IMR-90 (cell line): ENCODE measurements at regions not wholly inside any gene's neighbourhood (a gene's known extent, or its start where the extent isn't known, plus 50 kb on each side); places are given as distances from the start of the nearest gene placed in this dataset.

Source experiments
- ATAC-seq: fragments of 200-7000 bp; cut with Tn5 transposase; 2 replicates; pipeline ENCODE4 v1.9.1; 2020; ENCODE audit warnings: low read depth, mild to moderate bottlenecking, moderate library complexity
- BruUV-seq: library from RNA; stranded (reverse); fragments of 400-500 nt; replicated peaks from 2 replicates; lab custom pipeline; 2021; lab: Mats Ljungman, UMichigan
- CTCF ChIA-PET: fragments of 300-600 bp; formaldehyde crosslinking; extraction: SDS; loops from one replicate; lab custom pipeline; 2021; ENCODE audit warnings: antibody characterized with exemption; lab: Yijun Ruan, JAX
- POLR2A ChIA-PET: fragments of 300-600 bp; sonication (Branson Sonifier 250); formaldehyde crosslinking; loops from one replicate; lab custom pipeline; 2022; ENCODE audit warnings: antibody characterized with exemption; ENCODE audit not compliant: unreplicated experiment; lab: Charles Lee
- DNase-seq: peaks from one replicate; pipeline ENCODE4 v3.0.0; 2013
- H2AFZ ChIP-seq: replicated peaks from 2 replicates; pipeline ENCODE3; 2013; ENCODE audit warnings: low read length, mild to moderate bottlenecking; ENCODE audit not compliant: poor library complexity
- H2AK5ac ChIP-seq: 2 replicates; pipeline ENCODE4 v1.6.1; 2013; ENCODE audit warnings: low read depth, low read length, inconsistent platforms
- H2AK9ac ChIP-seq: replicated peaks from 2 replicates; pipeline ENCODE3; 2013; ENCODE audit warnings: mild to moderate bottlenecking, low read depth, low read length, moderate library complexity; ENCODE audit not compliant: poor library complexity
- H2BK120ac ChIP-seq: 2 replicates; pipeline ENCODE4 v1.6.1; 2013; ENCODE audit warnings: low read depth, low read length, inconsistent platforms
- H2BK15ac ChIP-seq: 3 replicates; pipeline ENCODE4 v1.6.1; 2013; ENCODE audit warnings: low read depth, low read length, inconsistent platforms
- H2BK20ac ChIP-seq: 2 replicates; pipeline ENCODE4 v1.6.1; 2013; ENCODE audit warnings: low read depth, mild to moderate bottlenecking, inconsistent platforms, low read length, moderate library complexity
- H2BK5ac ChIP-seq: 2 replicates; pipeline ENCODE4 v1.6.1; 2013; ENCODE audit warnings: mild to moderate bottlenecking, low read depth, low read length, inconsistent platforms; ENCODE audit not compliant: poor library complexity, severe bottlenecking
- H3K14ac ChIP-seq: replicated peaks from 2 replicates; pipeline ENCODE4 v1.6.1; 2013; ENCODE audit warnings: low read depth, low read length, inconsistent platforms
- H3K18ac ChIP-seq: 2 replicates; pipeline ENCODE4 v1.6.1; 2013; ENCODE audit warnings: low read depth, low read length, control low read depth
- H3K23ac ChIP-seq: 2 replicates; pipeline ENCODE4 v1.6.1; 2013; ENCODE audit warnings: low read depth, low read length, inconsistent platforms
- H3K27ac ChIP-seq: 2 replicates; pipeline ENCODE4 v1.5.1; 2013; ENCODE audit warnings: mild to moderate bottlenecking, control low read depth, low read length; ENCODE audit not compliant: insufficient read depth
- H3K27me3 ChIP-seq: 2 replicates; pipeline ENCODE4 v1.6.1; 2013; ENCODE audit warnings: low read length; ENCODE audit not compliant: control insufficient read depth, insufficient read depth
- H3K36me3 ChIP-seq: 2 replicates; pipeline ENCODE4 v1.6.1; 2013; ENCODE audit warnings: low read length, mixed read lengths; ENCODE audit not compliant: control insufficient read depth, insufficient read depth
- H3K4ac ChIP-seq: 2 replicates; pipeline ENCODE4 v1.6.1; 2013; ENCODE audit warnings: low read depth, low read length, inconsistent platforms
- H3K4me1 ChIP-seq: 2 replicates; pipeline ENCODE4 v1.6.1; 2013; ENCODE audit warnings: low read length, mixed read lengths; ENCODE audit not compliant: control insufficient read depth, insufficient read depth
- H3K4me2 ChIP-seq: 2 replicates; pipeline ENCODE4 v1.6.1; 2013; ENCODE audit warnings: low read depth, mild to moderate bottlenecking, control low read depth, low read length, moderate library complexity
- H3K4me3 ChIP-seq: 2 replicates; pipeline ENCODE4 v1.5.1; 2013; ENCODE audit warnings: low read depth, mild to moderate bottlenecking, control low read depth, low read length, moderate library complexity; ENCODE audit not compliant: insufficient read depth
- H3K56ac ChIP-seq: 2 replicates; pipeline ENCODE4 v1.6.1; 2013; ENCODE audit warnings: low read length, inconsistent platforms; ENCODE audit not compliant: insufficient read depth; ENCODE audit errors: extremely low read depth
- H3K79me1 ChIP-seq, 2 experiments: 2 replicates each; pipeline ENCODE4 v1.6.1; 2013; ENCODE audit warnings: low read length in 2 of 2, inconsistent platforms in 1 of 2, low read depth in 1 of 2
- H3K9ac ChIP-seq: 2 replicates; pipeline ENCODE4 v1.6.1; 2013; ENCODE audit warnings: low read depth, low read length, control low read depth
- H3K9me1 ChIP-seq: 2 replicates; pipeline ENCODE4 v1.6.1; 2013; ENCODE audit warnings: low read length, inconsistent platforms; ENCODE audit not compliant: insufficient read depth
- H3K9me3 ChIP-seq: 2 replicates; pipeline ENCODE4 v1.6.1; 2013; ENCODE audit warnings: low read length; ENCODE audit not compliant: control insufficient read depth, insufficient read depth
- H4K20me1 ChIP-seq: 2 replicates; pipeline ENCODE4 v1.6.1; 2013; ENCODE audit warnings: low read length, inconsistent platforms; ENCODE audit not compliant: insufficient read depth
- H4K5ac ChIP-seq: 2 replicates; pipeline ENCODE4 v1.6.1; 2013; ENCODE audit warnings: mild to moderate bottlenecking, low read depth, low read length, control low read depth
- H4K8ac ChIP-seq, 2 experiments: 2 replicates each; pipeline ENCODE4 v1.6.1; 2013; ENCODE audit warnings: low read depth in 2 of 2, low read length in 2 of 2, control low read depth in 1 of 2, inconsistent platforms in 1 of 2
- H4K91ac ChIP-seq: 2 replicates; pipeline ENCODE4 v1.6.1; 2013; ENCODE audit warnings: low read depth, low read length, inconsistent platforms; ENCODE audit not compliant: insufficient read depth
- BHLHE40 ChIP-seq: fragments of 150-350 bp; IDR thresholded peaks from 2 replicates; pipeline ENCODE4 v1.6.1; 2016; ENCODE audit warnings: mild to moderate bottlenecking, low read depth, low read length
- CEBPB ChIP-seq: IDR thresholded peaks from 2 replicates; pipeline ENCODE4 v1.6.1; 2012; ENCODE audit warnings: low read depth, low read length, improper control_type of control experiment
- CHD1 ChIP-seq: IDR thresholded peaks from 2 replicates; pipeline ENCODE4 v1.6.1; 2012; ENCODE audit warnings: low read depth, low read length, improper control_type of control experiment
- CTCF ChIP-seq: conservative IDR thresholded peaks from 2 replicates; pipeline ENCODE4 v1.5.1; 2012; ENCODE audit warnings: mild to moderate bottlenecking, low read depth, low read length, improper control_type of control experiment
- ELK1 ChIP-seq: fragments of 150-350 bp; IDR thresholded peaks from 2 replicates; pipeline ENCODE4 v1.6.1; 2016; ENCODE audit warnings: low read depth, mild to moderate bottlenecking, low read length, moderate library complexity, borderline replicate concordance
- FOS ChIP-seq: fragments of 150-350 bp; IDR thresholded peaks from 2 replicates; pipeline ENCODE4 v1.6.1; 2016; ENCODE audit warnings: low read depth, low read length
- MAFK ChIP-seq: IDR thresholded peaks from 2 replicates; pipeline ENCODE4 v1.6.1; 2012; ENCODE audit warnings: low read depth, low read length, improper control_type of control experiment
- MAZ ChIP-seq: IDR thresholded peaks from 2 replicates; pipeline ENCODE4 v1.6.1; 2012; ENCODE audit warnings: low read depth, mild to moderate bottlenecking, low read length, improper control_type of control experiment, moderate library complexity, borderline replicate concordance
- MXI1 ChIP-seq: IDR thresholded peaks from 2 replicates; pipeline ENCODE4 v1.6.1; 2012; ENCODE audit warnings: low read depth, mild to moderate bottlenecking, low read length, moderate library complexity, borderline replicate concordance
- NFE2L2 ChIP-seq: fragments of 150-350 bp; IDR thresholded peaks from 2 replicates; pipeline ENCODE4 v1.6.1; 2016; ENCODE audit warnings: low read depth, mild to moderate bottlenecking, low read length
- POLR2A ChIP-seq: IDR thresholded peaks from 2 replicates; pipeline ENCODE4 v1.6.1; 2012; ENCODE audit warnings: mild to moderate bottlenecking, low read depth, low read length
- RAD21 ChIP-seq: IDR thresholded peaks from 2 replicates; pipeline ENCODE4 v1.6.1; 2012; ENCODE audit warnings: low read length, improper control_type of control experiment
- RCOR1 ChIP-seq: IDR thresholded peaks from 2 replicates; pipeline ENCODE4 v1.6.1; 2012; ENCODE audit warnings: mild to moderate bottlenecking, low read length, improper control_type of control experiment; ENCODE audit not compliant: insufficient replicate concordance
- RFX5 ChIP-seq: IDR thresholded peaks from 2 replicates; pipeline ENCODE4 v1.8.0; 2012; ENCODE audit warnings: low read depth, mild to moderate bottlenecking, low read length, moderate library complexity
- SMC3 ChIP-seq: fragments of 150-350 bp; IDR thresholded peaks from 2 replicates; pipeline ENCODE4 v1.6.1; 2016; ENCODE audit warnings: low read depth, mild to moderate bottlenecking, antibody characterized with exemption, low read length, moderate library complexity
- USF2 ChIP-seq: fragments of 150-350 bp; IDR thresholded peaks from 2 replicates; pipeline ENCODE4 v1.6.1; 2017; ENCODE audit warnings: mild to moderate bottlenecking, antibody characterized with exemption, low read length, low read depth
- WGBS, 2 experiments: methylation state at CpG; one replicate each; pipeline versions ENCODE4 v1.1.5 to v1.1.7; 2013; ENCODE audit warnings: missing lambda C conversion rate in 2 of 2; ENCODE audit not compliant: insufficient read length in 1 of 2; ENCODE audit errors: extremely low coverage in 2 of 2; 5-methylcytosine and 5-hydroxymethylcytosine counted together
- dilution Hi-C: fragments of 300-500 bp; cut with HindIII; formaldehyde crosslinking; loops from one replicate; pipeline ENCODE4 v1.14.3; 2018; ENCODE audit warnings: low sequenced_read_pairs; ENCODE audit not compliant: unreplicated experiment
- in situ Hi-C: fragments of 300-500 bp; cut with MboI; formaldehyde crosslinking; loops from 3 replicates; pipeline ENCODE4 v1.14.3; 2019; ENCODE audit warnings: low sequenced_read_pairs, inconsistent platforms, mixed read lengths
- intact Hi-C: fragments of 100-400 bp; cut with micrococcal nuclease; formaldehyde crosslinking; loops from 2 replicates; pipeline ENCODE4 v1.10.0; 2022

GRCh38 chr2:118249531-118249930, 161.3 kb downstream of the INSIG2 start:
- Histone ChIP-seq H3K23ac (no peak overlapping the region), H3K4ac (no peak overlapping the region), H2AK9ac (no peak overlapping the region), H3K27ac (no peak overlapping the region), H4K91ac (no peak overlapping the region), H4K8ac (no peak overlapping the region), H3K56ac (no peak overlapping the region), H3K14ac (no peak overlapping the region), H3K4me2 (no peak overlapping the region), H4K20me1 (no peaks in the 10 kb centered on the region), H2AFZ (no peak overlapping the region), H2BK120ac (no peak overlapping the region), H3K27me3 (no peaks in the 10 kb centered on the region), H4K5ac (no peak overlapping the region), H3K4me1 (no peaks in the 10 kb centered on the region), H3K18ac (no peak overlapping the region), H3K9me1 (no peaks in the 10 kb centered on the region), H2AK5ac (no peak overlapping the region), H3K9ac (no peak overlapping the region), H2BK20ac (no peak overlapping the region), H2BK15ac (no peak overlapping the region), H3K4me3 (no peak overlapping the region), H3K9me3 (no peaks in the 10 kb centered on the region), H2BK5ac (no peak overlapping the region), H3K79me1 (no peaks in the 10 kb centered on the region), H3K36me3 (no peaks in the 10 kb centered on the region)
- WGBS, 2 experiments = 61% methylated on average over 2 of the region's 6 CpGs; no CpG with 5 or more reads in 1 of the 2 experiments
- intact Hi-C loops (no loop called here), in situ Hi-C loops (no loop called here), dilution Hi-C loops (no loop called here)
- POLR2A ChIA-PET = no interaction called here
- ATAC-seq (no peak), DNase-seq (peak; percentile 8)
- CTCF ChIA-PET = no interaction called here
- TF ChIP-seq CEBPB (no peak), NFE2L2 (no peak), BHLHE40 (no peak), RCOR1 (no peak), POLR2A (no peak), MAZ (no peak), CHD1 (no peak), MXI1 (no peak), USF2 (no peak), ELK1 (no peak), CTCF (no peak), SMC3 (no peak), RAD21 (no peak), MAFK (no peak), FOS (no peak), RFX5 (no peak)
- no TSS peak for BruUV-seq
